ENCODE measurements at regions not wholly inside any gene's neighbourhood (a gene's known extent, or its start where the extent isn't known, plus 50 kb on each side); places are given as distances from the start of the nearest gene placed in this dataset.

DNA sequence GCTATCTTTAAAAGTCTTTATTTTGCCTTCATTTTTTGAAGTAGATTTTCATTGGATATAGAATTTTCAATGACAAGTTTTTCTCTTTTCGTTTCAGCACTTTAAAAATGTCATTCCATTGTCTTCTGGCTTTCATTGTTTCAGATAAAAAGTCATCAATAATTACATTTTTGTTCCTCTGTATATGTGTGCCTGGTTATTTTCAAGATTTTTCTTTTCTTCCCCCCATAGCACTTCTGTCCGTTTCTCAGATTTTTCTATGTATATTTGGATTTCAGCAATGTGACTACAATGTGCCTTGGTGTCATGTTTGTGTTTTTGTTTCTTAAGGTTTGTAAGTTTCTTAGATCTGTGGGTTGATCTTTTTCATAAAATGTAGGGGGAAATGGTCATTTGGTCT lies 66.3 kb upstream of the HSD17B12 start:
- no peak overlapping the region for H3K27ac ChIP-seq (ENCODE audit: insufficient read depth, low read depth, low read length, poor library complexity, severe bottlenecking)
- no peaks in the 10 kb centered on the region for H3K4me1 ChIP-seq (ENCODE audit: control insufficient read depth, insufficient read depth, low read length)
- H3K4me3 ChIP-seq (ENCODE audit: insufficient read depth, low read depth, low read length) = no peak overlapping the region
- H3K27me3 ChIP-seq (ENCODE audit: control insufficient read depth, insufficient read depth, low read length, poor library complexity, severe bottlenecking) = no peaks in the 10 kb centered on the region
- 94 to 100% methylated on average over 1 to 2 of the region's 2 CpGs for WGBS, 2 experiments
- H3K36me3 ChIP-seq (ENCODE audit: control insufficient read depth, insufficient read depth, low read length) = no peaks in the 10 kb centered on the region
- H3K9me3 ChIP-seq (ENCODE audit: control insufficient read depth, low read length) = no peaks in the 10 kb centered on the region

DNA sequence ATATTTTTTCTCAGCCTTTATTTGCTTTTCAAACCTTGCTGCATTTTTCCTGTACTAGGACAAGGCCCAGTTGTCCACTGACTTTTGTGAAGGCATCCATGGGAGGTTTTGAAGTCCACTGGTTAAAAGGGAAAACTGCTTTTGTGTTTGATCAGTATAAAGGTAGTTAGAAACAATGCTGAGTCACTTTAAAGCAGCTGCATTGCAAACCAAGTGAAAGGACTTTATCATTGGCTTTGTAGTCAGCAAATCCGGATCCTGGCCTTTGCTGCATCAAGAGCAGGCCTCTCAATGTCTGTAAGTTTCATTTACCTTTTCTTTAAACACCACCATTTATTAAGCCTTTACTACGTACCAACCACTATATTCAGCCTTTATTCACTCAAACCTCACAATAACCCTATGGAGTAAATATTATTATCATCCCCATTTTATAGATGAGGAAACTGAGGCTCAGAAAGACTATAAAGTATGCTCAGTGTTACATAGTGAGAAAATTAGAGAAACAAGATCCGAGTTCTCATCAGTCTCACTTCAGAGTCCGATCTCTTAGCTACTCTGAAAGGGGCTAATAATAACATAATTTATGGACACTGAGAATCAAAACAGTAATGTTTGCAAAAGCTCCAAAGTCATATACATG lies 60.6 kb upstream of the HSD17B12 start:
- WGBS, 2 experiments = 88 to 95% methylated on average over 4 of the region's 4 CpGs
- no peak overlapping the region for H3K27ac ChIP-seq (ENCODE audit: insufficient read depth, low read depth, low read length, poor library complexity, severe bottlenecking)
- no peaks in the 10 kb centered on the region for H3K36me3 ChIP-seq (ENCODE audit: control insufficient read depth, insufficient read depth, low read length)

DNA sequence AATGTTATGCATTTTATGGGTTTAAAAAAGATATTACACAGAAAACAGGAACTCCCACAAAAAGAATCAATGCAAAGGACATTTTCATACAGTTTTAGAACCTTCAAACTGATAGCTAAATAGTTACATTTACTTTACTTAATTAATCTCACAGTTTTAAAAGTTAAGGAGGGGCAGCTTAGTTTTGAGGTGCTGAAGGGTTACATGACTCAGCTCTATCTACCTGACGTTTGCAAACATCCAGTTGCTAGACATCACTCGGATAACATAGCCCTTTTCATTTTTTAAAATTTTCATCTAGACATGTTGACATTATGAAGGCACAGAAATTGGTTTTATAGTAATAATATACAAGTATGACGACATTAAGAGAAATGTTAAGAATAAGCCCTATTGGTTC lies 53.7 kb upstream of the HSD17B12 start:
- Histone ChIP-seq H3K4me3 (ENCODE audit: insufficient read depth, low read depth, low read length) (no peak overlapping the region), H3K36me3 (ENCODE audit: control insufficient read depth, insufficient read depth, low read length) (no peaks in the 10 kb centered on the region), H3K27ac (ENCODE audit: insufficient read depth, low read depth, low read length, poor library complexity, severe bottlenecking) (no peak overlapping the region), H3K27me3 (ENCODE audit: control insufficient read depth, insufficient read depth, low read length, poor library complexity, severe bottlenecking) (no peaks in the 10 kb centered on the region), H3K4me1 (ENCODE audit: control insufficient read depth, insufficient read depth, low read length) (no peaks in the 10 kb centered on the region), H3K9me3 (ENCODE audit: control insufficient read depth, low read length) (no peaks in the 10 kb centered on the region)
- 83% methylated on average over 2 of the region's 3 CpGs for WGBS, 2 experiments

More for the DNA sequence above, 60.6 kb upstream of the HSD17B12 start:
- Histone ChIP-seq H3K27me3 (ENCODE audit: control insufficient read depth, insufficient read depth, low read length, poor library complexity, severe bottlenecking) (no peaks in the 10 kb centered on the region), H3K4me1 (ENCODE audit: control insufficient read depth, insufficient read depth, low read length) (no peaks in the 10 kb centered on the region), H3K4me3 (ENCODE audit: insufficient read depth, low read depth, low read length) (no peak overlapping the region), H3K9me3 (ENCODE audit: control insufficient read depth, low read length) (no peaks in the 10 kb centered on the region)

All from ectodermal cell (in vitro differentiated cells).